ENCODE measurements at regions not wholly inside any gene's neighbourhood (a gene's known extent, or its start where the extent isn't known, plus 50 kb on each side); places are given as distances from the start of the nearest gene placed in this dataset.
"Not testable (repeated sequence)": the region's sequence is repeated elsewhere in the genome, so short reads cannot be mapped to it uniquely, and the experiment has no call there.

DNA sequence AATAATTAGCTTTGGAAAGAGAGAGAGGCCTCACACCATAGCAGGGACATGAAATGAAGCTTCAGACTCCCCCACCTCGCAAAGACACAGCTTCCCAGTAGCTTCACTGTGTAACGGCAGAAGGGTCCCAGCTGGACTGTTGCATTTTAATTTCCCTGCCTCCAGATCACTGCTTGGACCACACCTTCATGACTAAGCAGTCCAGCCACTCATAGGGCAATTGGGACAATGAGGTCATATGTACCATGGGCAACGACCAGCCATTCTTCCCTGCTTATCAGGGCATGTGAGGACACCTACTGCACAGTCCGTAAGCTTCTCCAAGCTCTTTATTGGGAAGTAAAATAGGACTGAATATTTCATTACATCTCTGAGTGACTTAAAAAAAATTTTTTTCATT is 183.0 kb downstream of the MREG start:
- peak; percentile 41 for DNase-seq

GRCh38 chr2:215829261-215829660 is 184.1 kb downstream of the MREG start:
- DNase-seq = no peak

DNA sequence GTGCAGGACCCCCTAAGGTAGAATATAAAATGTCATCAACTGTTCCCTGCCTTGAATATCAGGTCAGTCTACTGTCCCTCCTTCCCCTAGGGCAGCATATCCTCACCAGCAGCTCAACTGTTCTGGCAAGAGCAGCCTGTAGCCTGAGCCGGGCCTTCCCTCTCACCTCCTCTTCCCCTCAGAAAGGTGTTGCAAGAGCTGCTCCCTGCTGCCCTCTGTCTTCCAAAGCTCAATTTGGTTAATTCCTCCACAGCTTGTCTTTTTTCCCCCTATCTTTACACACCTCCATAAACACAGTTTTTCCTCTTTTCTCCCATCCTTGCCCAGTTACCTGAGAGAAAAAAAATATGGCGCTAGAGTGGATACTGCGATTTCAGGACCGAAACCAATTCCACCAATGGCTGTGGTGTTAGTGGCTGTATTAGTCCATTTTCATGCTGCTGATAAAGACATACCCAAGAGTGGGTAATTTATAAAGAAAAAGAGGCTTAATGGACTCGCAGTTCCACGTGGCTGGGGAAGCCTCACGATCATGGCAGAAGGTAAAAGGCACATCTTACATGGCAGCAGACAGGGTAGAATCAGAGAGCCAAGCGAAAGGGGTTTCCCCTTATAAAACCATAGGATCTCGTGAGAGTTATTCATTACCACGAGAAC is 184.7 kb downstream of the MREG start:
- no peak for DNase-seq

- no peak for DNase-seq
These were observed 186.4 kb downstream of the MREG start for GRCh38 chr2:215826838-215827441.

GRCh38 chr2:215826376-215826775 is 187.0 kb downstream of the MREG start:
- no peak for DNase-seq

DNA sequence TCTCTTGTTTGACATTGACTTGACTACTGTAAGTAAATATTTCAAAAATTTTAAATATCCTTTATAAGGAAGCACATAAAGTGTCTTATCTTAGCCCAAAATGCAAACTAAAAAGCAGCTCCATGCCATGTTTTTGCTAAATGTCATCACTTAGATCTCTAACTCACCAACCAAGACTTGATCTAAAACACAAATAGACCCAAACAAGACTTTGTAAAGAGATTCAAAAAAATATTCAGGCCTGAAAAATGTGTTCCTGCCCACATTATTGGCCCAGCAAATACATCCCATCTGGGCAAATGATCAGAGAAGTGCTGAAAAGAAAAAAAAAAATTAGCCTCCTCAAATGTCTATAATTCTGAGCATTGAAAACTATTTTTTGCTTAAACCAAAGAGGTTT is 187.6 kb downstream of the MREG start:
- DNase-seq = no peak

- DNase-seq = not testable (repeated sequence)
These were observed 192.1 kb downstream of the MREG start for GRCh38 chr2:215821298-215821697.

GRCh38 chr2:215819713-215820112 is 193.6 kb downstream of the MREG start:
- not testable (repeated sequence) for DNase-seq

DNA sequence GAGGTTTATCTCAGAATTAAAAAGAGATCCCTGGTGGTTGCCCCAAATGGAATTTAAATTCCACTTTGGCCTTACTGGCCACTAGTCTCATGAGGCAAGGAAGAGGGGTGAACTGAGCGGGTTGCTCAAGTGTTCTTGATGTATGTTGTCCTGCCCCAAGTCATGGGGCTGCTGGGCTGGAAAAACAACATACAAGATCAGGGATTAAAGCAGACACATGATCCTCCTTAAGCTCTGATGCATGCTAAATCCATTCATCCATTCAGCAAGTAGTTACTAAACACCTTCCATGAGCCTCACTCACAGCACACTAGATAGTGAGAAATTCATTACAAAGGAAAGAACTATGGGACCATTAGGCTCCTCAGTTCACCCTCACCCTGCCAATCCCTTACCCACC is 196.3 kb downstream of the MREG start:
- DNase-seq = no peak

GRCh38 chr2:215816424-215816823 is 196.9 kb downstream of the MREG start:
- no peak for DNase-seq

DNA sequence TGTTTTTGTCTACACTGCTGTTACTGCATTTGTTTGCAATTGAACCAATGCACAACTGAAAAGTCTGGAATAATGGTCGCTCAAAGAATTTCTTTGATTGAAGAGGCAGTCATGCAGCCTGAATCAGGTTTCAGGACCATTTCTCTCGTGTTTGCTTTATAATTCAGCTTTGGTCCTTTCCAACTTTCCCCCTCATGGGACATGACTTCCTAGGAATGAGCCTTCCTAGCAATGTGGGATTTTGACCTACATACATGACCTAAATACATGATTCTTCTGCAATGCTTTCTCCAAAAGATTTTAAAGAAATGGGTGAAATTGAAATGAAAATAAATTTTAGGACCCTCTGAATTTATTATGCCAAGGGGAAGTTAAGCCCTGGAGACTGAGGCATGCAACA is 197.4 kb downstream of the MREG start:
- DNase-seq = no peak

GRCh38 chr2:215812966-215813365 is 200.4 kb downstream of the MREG start:
- no peak for DNase-seq

DNA sequence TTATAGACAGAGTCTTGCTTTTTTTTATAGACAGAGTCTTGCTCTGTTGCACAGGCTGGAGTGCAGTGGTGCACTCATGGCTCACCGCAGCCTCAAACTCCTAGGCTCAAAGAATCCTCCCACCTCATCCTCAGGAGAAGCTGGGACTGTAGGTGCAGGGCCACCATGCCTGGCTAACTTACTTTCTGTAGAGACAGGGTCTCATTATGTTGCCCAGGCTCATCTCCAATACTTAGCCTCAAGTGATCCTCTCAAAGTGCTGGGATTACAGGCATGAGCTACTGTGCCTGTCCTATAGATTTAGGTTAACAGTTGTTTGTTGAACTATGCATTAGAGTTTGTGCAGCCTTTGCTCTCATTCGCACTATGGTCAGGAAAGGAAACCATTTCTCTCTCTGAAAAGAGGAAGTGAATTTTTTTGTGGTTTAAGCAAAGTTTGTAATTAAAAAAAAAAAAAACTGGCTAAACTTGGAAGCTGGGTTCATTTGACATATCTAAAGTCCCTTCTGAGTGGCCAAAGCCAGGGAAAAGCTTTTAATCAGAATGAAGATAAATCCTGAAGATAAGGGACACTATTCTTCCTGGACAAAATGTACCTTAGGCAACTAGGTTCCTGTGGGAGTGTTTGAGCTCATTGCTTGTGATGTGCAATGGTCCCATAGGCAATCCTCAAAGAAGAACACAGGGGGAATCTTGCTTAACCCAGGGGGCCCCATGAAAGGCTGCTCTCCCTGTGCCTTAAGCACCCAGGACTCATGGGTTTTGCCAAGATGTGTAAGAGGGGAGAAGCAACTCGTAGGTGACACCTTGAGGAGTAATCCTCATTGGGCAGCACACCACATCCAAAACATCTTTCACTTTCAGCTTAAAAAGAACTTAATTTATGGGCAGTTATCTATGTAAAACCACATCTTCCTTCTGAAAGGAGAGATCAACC is 201.7 kb downstream of the MREG start:
- no peak for DNase-seq

- DNase-seq = no peak
These were observed 202.3 kb downstream of the MREG start for GRCh38 chr2:215811003-215811402.

DNA sequence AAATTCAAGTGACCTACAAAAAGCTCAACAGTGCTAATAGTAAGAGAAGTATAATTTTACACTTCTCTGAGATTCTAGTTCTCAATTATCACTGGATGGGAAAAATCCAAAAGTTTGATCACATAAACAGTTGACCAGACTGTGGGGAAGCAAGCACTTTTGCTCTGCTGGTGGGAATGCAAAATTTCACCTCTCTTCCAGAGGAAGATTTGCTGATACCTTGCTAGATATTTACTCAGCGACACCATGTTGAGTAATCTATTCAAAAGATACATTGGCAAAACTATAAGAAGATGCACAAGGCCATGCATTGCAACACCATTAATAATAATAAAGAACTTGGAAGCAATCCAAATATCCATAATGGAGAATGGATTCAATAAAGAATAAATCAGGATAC is 204.4 kb downstream of the MREG start:
- no peak for DNase-seq

DNA sequence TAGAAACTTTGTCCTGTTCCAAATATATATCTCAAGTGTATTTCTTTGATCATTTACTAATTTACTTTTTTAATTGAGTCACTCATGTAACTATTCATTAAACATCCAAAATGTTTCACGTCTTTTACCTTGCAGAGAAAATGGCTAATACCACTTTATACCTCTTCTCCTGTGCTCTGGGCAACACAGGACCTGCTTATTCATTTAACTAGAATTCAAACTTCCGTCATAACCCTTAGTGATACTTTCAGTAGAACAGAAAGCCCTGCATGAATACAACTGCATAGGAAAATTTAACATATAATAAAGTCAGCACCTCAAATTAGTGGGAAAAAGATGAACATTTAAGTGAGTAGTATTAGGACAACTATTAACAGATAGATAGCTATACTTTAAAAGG is 205.2 kb downstream of the MREG start:
- DNase-seq = no peak

- no peak for DNase-seq
These were observed 207.9 kb downstream of the MREG start for GRCh38 chr2:215805493-215805892.

GRCh38 chr2:215803150-215803549 is 210.2 kb downstream of the MREG start:
- no peak for DNase-seq

DNA sequence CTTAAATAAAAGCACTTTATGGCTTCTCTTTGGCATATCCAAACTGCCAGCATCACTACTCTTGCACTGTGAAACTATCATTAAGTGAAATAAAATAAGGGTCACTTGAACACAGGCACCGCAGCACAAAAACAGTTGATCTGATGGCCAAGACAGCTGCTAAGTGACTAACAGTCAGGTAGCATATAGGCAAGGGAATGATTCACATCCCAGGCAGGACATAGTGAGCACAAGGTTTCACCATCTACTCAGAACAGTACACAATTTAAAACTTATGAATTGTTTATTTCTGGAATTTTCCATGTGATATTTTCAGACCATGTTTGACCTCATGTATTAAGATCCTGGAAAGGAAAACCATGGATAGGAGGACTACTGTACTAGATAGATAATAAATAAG is 214.2 kb downstream of the MREG start:
- DNase-seq = no peak

DNA sequence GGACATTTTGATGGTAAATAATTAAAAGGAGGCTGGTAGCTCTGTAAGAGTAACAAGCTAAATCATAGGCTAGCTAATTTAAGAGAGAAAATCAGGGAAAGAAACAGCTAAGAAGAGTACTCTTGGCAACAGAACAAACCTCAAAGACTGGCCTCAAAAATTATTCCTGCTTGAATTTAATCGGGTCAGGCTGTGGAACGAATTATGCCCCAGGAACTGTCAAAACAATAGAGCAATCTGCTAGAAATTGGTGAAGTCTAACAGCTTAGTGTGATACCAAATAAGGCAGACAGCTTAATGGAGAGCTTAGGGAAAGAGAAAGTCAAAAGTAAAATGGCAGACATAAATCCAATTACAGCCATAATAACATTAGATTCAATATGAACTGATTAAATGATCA is 215.7 kb downstream of the MREG start:
- DNase-seq = no peak

- peak; percentile 37 for DNase-seq
These were observed 217.1 kb downstream of the MREG start for GRCh38 chr2:215796140-215796855.

DNA sequence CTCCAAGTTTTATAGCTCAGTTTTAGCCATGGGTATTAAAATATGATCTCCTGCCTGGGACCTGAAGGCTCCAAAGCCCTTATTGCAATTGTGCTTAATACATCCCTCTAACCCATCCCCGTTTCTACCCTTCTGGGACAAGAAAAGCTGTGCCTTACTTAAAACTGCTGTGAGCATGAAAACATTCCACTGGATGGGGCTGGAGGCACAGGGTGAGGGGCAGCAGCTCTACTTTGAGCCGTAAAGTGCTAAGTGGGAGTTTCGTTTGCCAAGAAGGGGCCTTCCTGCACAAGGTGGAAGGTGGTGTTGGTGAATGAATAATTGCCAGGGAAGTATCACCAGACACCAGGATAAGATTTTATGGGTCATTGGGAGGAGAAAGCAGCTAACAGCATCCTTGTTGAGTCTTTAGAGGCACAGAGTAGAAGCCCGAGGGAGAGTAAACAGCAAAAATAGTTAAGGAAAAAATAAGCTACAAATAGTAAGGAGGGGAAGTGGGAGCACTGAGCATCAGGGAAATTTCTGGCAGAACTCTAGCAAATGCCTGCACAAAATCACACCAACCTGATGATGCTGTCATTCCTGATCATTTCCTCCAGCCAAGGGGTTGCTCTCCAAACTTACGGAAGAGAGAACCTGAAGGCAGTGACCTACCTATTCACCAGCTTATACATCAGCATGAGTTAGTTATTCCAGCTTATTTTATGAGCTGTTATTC is 218.4 kb downstream of the MREG start:
- no peak for DNase-seq
